Mesenchymal stem cell (in vitro differentiated cells and primary cell): ENCODE measurements at regions not wholly inside any gene's neighbourhood (a gene's known extent, or its start where the extent isn't known, plus 50 kb on each side); places are given as distances from the start of the nearest gene placed in this dataset.

ENCODE experiments used
- DNase-seq: peaks from one replicate; pipeline ENCODE4 v3.0.0-alpha.2; 2013
- H2AFZ ChIP-seq: one replicate; pipeline ENCODE4 v1.6.1; 2013; ENCODE audit warnings: low read depth, mild to moderate bottlenecking, control low read depth, inconsistent platforms, low read length, moderate library complexity
- H2AK5ac ChIP-seq: 2 replicates; pipeline ENCODE4 v1.6.1; 2013; ENCODE audit warnings: low read length, moderate library complexity, mild to moderate bottlenecking, inconsistent platforms; ENCODE audit not compliant: severe bottlenecking
- H2BK120ac ChIP-seq: one replicate; pipeline ENCODE4 v1.6.1; 2013; ENCODE audit warnings: low read depth, mild to moderate bottlenecking, inconsistent platforms, low read length, moderate library complexity
- H2BK12ac ChIP-seq, 2 experiments: one replicate each; pipeline ENCODE4 v1.6.1; 2013; ENCODE audit warnings: inconsistent platforms in 2 of 2, low read length in 2 of 2, mild to moderate bottlenecking in 2 of 2, moderate library complexity in 2 of 2, control low read depth in 1 of 2
- H2BK15ac ChIP-seq: one replicate; pipeline ENCODE4 v1.6.1; 2013; ENCODE audit warnings: mild to moderate bottlenecking, low read depth, inconsistent platforms; ENCODE audit not compliant: poor library complexity, severe bottlenecking
- H2BK5ac ChIP-seq: 2 replicates; pipeline ENCODE4 v1.6.1; 2013; ENCODE audit warnings: low read depth, mild to moderate bottlenecking, low read length, control low read depth, inconsistent platforms; ENCODE audit not compliant: poor library complexity, severe bottlenecking
- H3K14ac ChIP-seq, 2 experiments: one replicate each; pipeline ENCODE4 v1.6.1; 2013; ENCODE audit warnings: inconsistent platforms in 2 of 2, low read length in 2 of 2, control low read depth in 1 of 2, mild to moderate bottlenecking in 1 of 2, moderate library complexity in 1 of 2
- H3K18ac ChIP-seq, 2 experiments: one replicate each; pipeline ENCODE4 v1.6.1; 2013; ENCODE audit warnings: inconsistent platforms in 2 of 2, low read length in 2 of 2, control low read depth in 1 of 2, low read depth in 1 of 2, mild to moderate bottlenecking in 1 of 2
- H3K23ac ChIP-seq, 2 experiments: one replicate each; pipeline ENCODE4 v1.6.1; 2013; ENCODE audit warnings: inconsistent platforms in 2 of 2, low read length in 2 of 2, mild to moderate bottlenecking in 2 of 2, moderate library complexity in 2 of 2, control low read depth in 1 of 2
- H3K27ac ChIP-seq: 2 replicates; pipeline ENCODE4 v1.5.1; 2013; ENCODE audit warnings: mild to moderate bottlenecking, moderate library complexity, low read length, control low read depth, inconsistent platforms; ENCODE audit not compliant: poor library complexity, severe bottlenecking
- H3K27me3 ChIP-seq, 2 experiments: 2 replicates each; pipeline versions ENCODE4 v1.6.1 to v1.7.0; 2013; ENCODE audit warnings: low read length in 2 of 2, mild to moderate bottlenecking in 2 of 2, moderate library complexity in 2 of 2, control low read depth in 1 of 2, inconsistent platforms in 1 of 2; ENCODE audit not compliant: control insufficient read depth in 1 of 2, insufficient read depth in 1 of 2
- H3K36me3 ChIP-seq, 2 experiments: 2 replicates each; pipeline versions ENCODE4 v1.6.1 to v1.7.0; 2013; ENCODE audit warnings: low read length in 2 of 2, control low read depth in 1 of 2, inconsistent platforms in 1 of 2, low read depth in 1 of 2, mild to moderate bottlenecking in 1 of 2; ENCODE audit not compliant: insufficient read depth in 2 of 2, control insufficient read depth in 1 of 2
- H3K4ac ChIP-seq, 2 experiments: one replicate each; pipeline ENCODE4 v1.6.1; 2013; ENCODE audit warnings: inconsistent platforms in 2 of 2, low read length in 2 of 2, mild to moderate bottlenecking in 2 of 2, moderate library complexity in 2 of 2, control low read depth in 1 of 2, low read depth in 1 of 2
- H3K4me1 ChIP-seq: 2 replicates; pipeline ENCODE4 v1.6.1; 2013; ENCODE audit warnings: low read depth, low read length, control low read depth; ENCODE audit not compliant: control insufficient read depth, insufficient read depth
- H3K4me2 ChIP-seq: 2 replicates; pipeline ENCODE4 v1.6.1; 2013; ENCODE audit warnings: low read length, mild to moderate bottlenecking, inconsistent platforms; ENCODE audit not compliant: poor library complexity, severe bottlenecking
- H3K4me3 ChIP-seq, 2 experiments: 2 replicates each; pipeline versions ENCODE4 v1.5.1 to v1.7.0; 2013; ENCODE audit warnings: low read length in 2 of 2, mild to moderate bottlenecking in 2 of 2, control low read depth in 1 of 2, low read depth in 1 of 2; ENCODE audit not compliant: insufficient read depth in 1 of 2
- H3K79me1 ChIP-seq: replicated peaks from 2 replicates; pipeline ENCODE4 v1.6.1; 2013; ENCODE audit warnings: mild to moderate bottlenecking, control low read depth, low read length, inconsistent platforms; ENCODE audit not compliant: poor library complexity, severe bottlenecking
- H3K9ac ChIP-seq: 2 replicates; pipeline ENCODE4 v1.7.0; 2013; ENCODE audit warnings: mild to moderate bottlenecking, low read length, moderate library complexity
- H3K9me3 ChIP-seq: 2 replicates; pipeline ENCODE4 v1.7.0; 2013; ENCODE audit warnings: mild to moderate bottlenecking, low read length; ENCODE audit not compliant: control insufficient read depth
- H4K8ac ChIP-seq: one replicate; pipeline ENCODE4 v1.6.1; 2013; ENCODE audit warnings: inconsistent platforms, mild to moderate bottlenecking, low read length, moderate library complexity
- H4K91ac ChIP-seq: one replicate; pipeline ENCODE4 v1.6.1; 2013; ENCODE audit warnings: mild to moderate bottlenecking, low read length, inconsistent platforms
- WGBS: methylation state at CpG from one replicate; pipeline ENCODE4 v1.1.7; 2013; ENCODE audit warnings: mixed read lengths; 5-methylcytosine and 5-hydroxymethylcytosine counted together

DNA sequence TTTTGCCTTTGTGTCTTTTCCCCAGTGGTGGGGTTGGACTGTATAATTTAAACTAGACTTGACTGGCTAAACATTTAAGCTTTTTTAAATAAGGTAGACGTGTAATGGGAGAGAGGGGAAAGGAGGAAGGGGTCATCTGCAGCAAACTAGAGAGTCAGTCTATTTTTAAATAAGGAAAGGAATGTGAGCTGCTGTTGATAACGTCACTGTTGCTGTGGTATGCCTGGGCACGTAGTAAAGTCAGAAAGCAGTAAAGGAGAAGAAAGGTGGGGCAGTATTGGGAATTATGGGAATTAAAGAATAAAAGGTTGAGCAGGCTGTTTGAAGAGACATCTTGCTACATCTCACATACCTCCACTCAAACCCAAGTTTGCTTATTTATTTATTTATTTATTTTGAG, 80.4 kb upstream of the FSHB start:
- Histone ChIP-seq H3K4me3 (no peak overlapping the region), H2BK15ac (no peak overlapping the region), H2AFZ (no peak overlapping the region), H3K36me3 (no peaks in the 10 kb centered on the region), H3K79me1 (no peaks in the 10 kb centered on the region), H2BK120ac (no peak overlapping the region), H3K27ac (no peak overlapping the region), H3K4me2 (no peak overlapping the region), H3K23ac (no peak overlapping the region), H3K18ac (no peak overlapping the region), H4K8ac (no peak overlapping the region), H3K14ac (no peak overlapping the region), H2AK5ac (no peak overlapping the region), H3K4me1 (no peaks in the 10 kb centered on the region), H3K27me3 (no peaks in the 10 kb centered on the region), H2BK5ac (no peak overlapping the region), H3K4ac (no peak overlapping the region), H4K91ac (no peak overlapping the region), H2BK12ac (no peak overlapping the region), H3K9me3 (no peaks in the 10 kb centered on the region), H3K9ac (no peak overlapping the region)
- DNase-seq = no peak
- 16% methylated on average over 3 of the region's 3 CpGs for WGBS

- Histone ChIP-seq H3K23ac (no peak overlapping the region), H3K4ac (no peak overlapping the region), H3K79me1 (no peaks in the 10 kb centered on the region), H4K8ac (no peak overlapping the region), H3K36me3 (no peaks in the 10 kb centered on the region), H3K4me3 (no peak overlapping the region), H3K18ac (no peak overlapping the region), H2AFZ (no peak overlapping the region), H2BK120ac (no peak overlapping the region), H2BK12ac (no peak overlapping the region), H3K4me1 (no peaks in the 10 kb centered on the region), H2BK5ac (no peak overlapping the region), H3K14ac (no peak overlapping the region), H4K91ac (no peak overlapping the region), H3K4me2 (no peak overlapping the region), H2BK15ac (no peak overlapping the region), H2AK5ac (no peak overlapping the region), H3K9ac (no peak overlapping the region), H3K27ac (no peak overlapping the region), H3K27me3 (no peaks in the 10 kb centered on the region), H3K9me3 (no peaks in the 10 kb centered on the region)
- WGBS = 78% methylated on average over 3 of the region's 3 CpGs
- no peak for DNase-seq
Observed at GRCh38 chr11:30153008-30153407, 77.8 kb upstream of the FSHB start.

DNA sequence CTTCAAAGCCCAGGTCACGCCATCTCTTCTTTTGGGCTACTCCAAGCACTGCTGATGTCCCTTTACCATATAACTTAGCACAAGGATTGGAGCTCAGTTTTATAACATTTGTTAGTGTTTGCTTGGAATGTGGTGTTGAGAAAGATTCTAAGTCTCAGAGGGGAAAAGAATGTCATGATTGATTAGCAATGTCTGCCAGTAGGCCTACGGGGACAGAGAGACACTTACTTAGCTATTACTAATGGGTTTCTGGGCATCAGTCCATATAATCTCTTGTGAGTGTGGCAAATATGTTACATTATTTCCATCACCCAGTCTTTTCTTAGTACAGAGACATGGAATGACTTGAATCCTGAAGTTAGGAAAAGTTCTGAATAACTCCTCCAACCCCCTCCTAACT, 75.4 kb upstream of the FSHB start:
- H3K18ac ChIP-seq = no peak overlapping the region
- no peaks in the 10 kb centered on the region for H3K36me3 ChIP-seq
- no peaks in the 10 kb centered on the region for H3K79me1 ChIP-seq
- no peak overlapping the region for H3K4me3 ChIP-seq
- H4K8ac ChIP-seq = no peak overlapping the region
- no CpG with 5 or more reads among the region's 2 CpGs for WGBS
- no peak overlapping the region for H3K14ac ChIP-seq
- no peak overlapping the region for H3K9ac ChIP-seq
- H3K4me2 ChIP-seq = no peak overlapping the region
- no peak overlapping the region for H3K27ac ChIP-seq
- H2BK12ac ChIP-seq = no peak overlapping the region
- H2AK5ac ChIP-seq = no peak overlapping the region
- H2BK5ac ChIP-seq = no peak overlapping the region
- H2BK15ac ChIP-seq = no peak overlapping the region
- H3K4me1 ChIP-seq = no peaks in the 10 kb centered on the region
- no peak overlapping the region for H2AFZ ChIP-seq
- no peak overlapping the region for H4K91ac ChIP-seq
- no peaks in the 10 kb centered on the region for H3K27me3 ChIP-seq
- no peak for DNase-seq
- no peak overlapping the region for H2BK120ac ChIP-seq
- no peak overlapping the region for H3K23ac ChIP-seq
- H3K4ac ChIP-seq = no peak overlapping the region
- H3K9me3 ChIP-seq = no peaks in the 10 kb centered on the region

GRCh38 chr11:30159546-30159945, 71.3 kb upstream of the FSHB start:
- no peak overlapping the region for H4K8ac ChIP-seq
- H2BK120ac ChIP-seq = no peak overlapping the region
- H3K4me3 ChIP-seq = no peak overlapping the region
- H3K4me1 ChIP-seq = no peaks in the 10 kb centered on the region
- no peak overlapping the region for H2BK5ac ChIP-seq
- H3K9me3 ChIP-seq = no peaks in the 10 kb centered on the region
- no peak overlapping the region for H3K23ac ChIP-seq
- no peak overlapping the region for H3K9ac ChIP-seq
- no peak overlapping the region for H2BK15ac ChIP-seq
- H3K4ac ChIP-seq = no peak overlapping the region
- no peaks in the 10 kb centered on the region for H3K36me3 ChIP-seq
- H3K27me3 ChIP-seq = no peaks in the 10 kb centered on the region
- H3K79me1 ChIP-seq = no peaks in the 10 kb centered on the region
- no peak for DNase-seq
- no peak overlapping the region for H4K91ac ChIP-seq
- no peak overlapping the region for H2AK5ac ChIP-seq
- no peak overlapping the region for H3K14ac ChIP-seq
- no peak overlapping the region for H3K27ac ChIP-seq
- H2AFZ ChIP-seq = no peak overlapping the region
- no peak overlapping the region for H2BK12ac ChIP-seq
- WGBS = 100% methylated on average over 1 of the region's 2 CpGs
- no peak overlapping the region for H3K18ac ChIP-seq
- H3K4me2 ChIP-seq = no peak overlapping the region
